Gastrocnemius medialis (tissue), 4 donors: ENCODE measurements at regions not wholly inside any gene's neighbourhood (a gene's known extent, or its start where the extent isn't known, plus 50 kb on each side); places are given as distances from the start of the nearest gene placed in this dataset.

Experiments used
- POLR2A ChIP-seq, 2 donors: fragments of 450-650 bp; IDR thresholded peaks; one replicate each; pipeline ENCODE4 v1.6.1; 2017; ENCODE audit warnings: antibody characterized with exemption in 2 of 2, mild to moderate bottlenecking in 2 of 2, moderate library complexity in 2 of 2
- TF ChIP-seq, protein P1 (sequence below), 5 experiments: fragments of 450-650 bp in 3 of 5; fragments of 200-600 bp in 2 of 5; sonication (generic) in 2 of 5; IDR thresholded peaks in 4 of 5; conservative IDR thresholded peaks in 1 of 5; 1 replicate in 4 of 5; 2 replicates in 1 of 5; pipeline ENCODE4 v1.5.1; 2016 to 2019; ENCODE audit warnings: antibody characterized with exemption in 5 of 5, mild to moderate bottlenecking in 3 of 5, moderate library complexity in 3 of 5

DNA sequence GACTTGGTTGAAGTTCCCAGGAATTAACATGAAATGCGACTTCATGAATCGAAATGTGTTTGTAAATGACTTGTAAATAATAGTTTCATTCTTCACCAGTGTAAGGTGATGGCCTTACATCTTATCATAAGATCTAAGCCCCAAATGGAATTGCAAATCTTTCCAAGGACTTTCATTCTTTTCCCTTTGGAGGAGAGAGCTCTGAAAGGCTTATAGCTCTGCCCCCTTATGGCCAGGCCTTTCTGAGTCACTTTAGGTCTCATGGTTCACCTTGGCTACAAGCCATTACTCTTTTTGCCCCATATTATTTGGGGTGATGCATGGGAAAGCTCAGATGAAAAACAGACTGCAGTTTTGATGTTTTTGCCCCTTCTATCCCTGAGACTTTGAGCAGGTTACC is 209.1 kb upstream of the BMP2 start:
- TF ChIP-seq, protein P1, sequence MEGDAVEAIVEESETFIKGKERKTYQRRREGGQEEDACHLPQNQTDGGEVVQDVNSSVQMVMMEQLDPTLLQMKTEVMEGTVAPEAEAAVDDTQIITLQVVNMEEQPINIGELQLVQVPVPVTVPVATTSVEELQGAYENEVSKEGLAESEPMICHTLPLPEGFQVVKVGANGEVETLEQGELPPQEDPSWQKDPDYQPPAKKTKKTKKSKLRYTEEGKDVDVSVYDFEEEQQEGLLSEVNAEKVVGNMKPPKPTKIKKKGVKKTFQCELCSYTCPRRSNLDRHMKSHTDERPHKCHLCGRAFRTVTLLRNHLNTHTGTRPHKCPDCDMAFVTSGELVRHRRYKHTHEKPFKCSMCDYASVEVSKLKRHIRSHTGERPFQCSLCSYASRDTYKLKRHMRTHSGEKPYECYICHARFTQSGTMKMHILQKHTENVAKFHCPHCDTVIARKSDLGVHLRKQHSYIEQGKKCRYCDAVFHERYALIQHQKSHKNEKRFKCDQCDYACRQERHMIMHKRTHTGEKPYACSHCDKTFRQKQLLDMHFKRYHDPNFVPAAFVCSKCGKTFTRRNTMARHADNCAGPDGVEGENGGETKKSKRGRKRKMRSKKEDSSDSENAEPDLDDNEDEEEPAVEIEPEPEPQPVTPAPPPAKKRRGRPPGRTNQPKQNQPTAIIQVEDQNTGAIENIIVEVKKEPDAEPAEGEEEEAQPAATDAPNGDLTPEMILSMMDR (IDR thresholded peaks at IDR 0.05 in 4 of 5, conservative IDR thresholded peaks at IDR 0.05 in 1 of 5) = no peak
- no peak for TF ChIP-seq POLR2A (IDR thresholded peaks at IDR 0.05)
